ENCODE measurements at regions not wholly inside any gene's neighbourhood (a gene's known extent, or its start where the extent isn't known, plus 50 kb on each side); places are given as distances from the start of the nearest gene placed in this dataset.

GRCh38 chr2:144835634-144836350, 315.9 kb upstream of the ZEB2 start:
- no peaks in the 10 kb centered on the region for H3K9me3 ChIP-seq (ENCODE audit: severe bottlenecking)
- no peak for TF ChIP-seq CTCF (IDR thresholded peaks at IDR 0.05; ENCODE audit: low read depth, low read length)
- DNase-seq = no peak
- H3K4me3 ChIP-seq (ENCODE audit: low read depth, low read length) = no peak overlapping the region
- no peak overlapping the region for H3K27ac ChIP-seq
- no peaks in the 10 kb centered on the region for H3K36me3 ChIP-seq
- no peaks in the 10 kb centered on the region for H3K27me3 ChIP-seq (ENCODE audit: insufficient read depth, low read depth, severe bottlenecking)

GRCh38 chr2:144834998-144835633, 315.2 kb upstream of the ZEB2 start:
- Histone ChIP-seq H3K27ac (no peak overlapping the region; the same call in 1 of the 2 replicates), H3K27me3 (ENCODE audit: insufficient read depth, low read depth, severe bottlenecking) (no peaks in the 10 kb centered on the region), H3K36me3 (no peaks in the 10 kb centered on the region), H3K4me3 (ENCODE audit: low read depth, low read length) (no peak overlapping the region), H3K9me3 (ENCODE audit: severe bottlenecking) (no peaks in the 10 kb centered on the region)
- no peak for DNase-seq
- no peak for TF ChIP-seq CTCF (IDR thresholded peaks at IDR 0.05; ENCODE audit: low read depth, low read length)

- no peaks in the 10 kb centered on the region for H3K9me3 ChIP-seq (ENCODE audit: severe bottlenecking)
Measured at GRCh38 chr2:144834363-144834762, 314.4 kb upstream of the ZEB2 start.

DNA sequence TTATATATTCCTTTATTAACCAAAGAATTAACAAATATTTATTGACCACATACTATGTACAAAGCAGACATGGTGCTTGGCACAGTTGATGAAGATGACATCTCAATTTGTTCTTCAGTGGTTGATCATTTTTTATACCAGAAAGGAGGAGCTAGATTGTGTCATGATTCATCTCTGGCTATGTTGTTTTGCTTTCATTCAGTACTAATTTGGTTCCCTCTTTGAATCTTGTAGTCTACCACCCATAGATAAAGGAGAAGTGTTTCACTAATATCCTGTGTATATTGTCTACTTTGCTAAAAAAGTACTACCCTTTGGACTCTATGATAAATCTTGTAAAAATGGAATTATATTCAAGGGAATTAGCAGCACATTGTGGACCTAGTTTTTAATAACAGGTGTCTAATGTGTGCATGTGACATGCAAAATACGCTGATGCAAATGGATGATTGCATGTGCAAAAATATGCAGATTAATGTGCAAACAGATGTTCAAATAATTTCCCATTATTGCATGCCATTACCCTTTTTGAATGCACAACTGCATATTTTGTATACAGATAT, 313.2 kb upstream of the ZEB2 start:
- no peaks in the 10 kb centered on the region for H3K9me3 ChIP-seq (ENCODE audit: severe bottlenecking)
- no peak overlapping the region for H3K27ac ChIP-seq
- no peak overlapping the region for H3K4me3 ChIP-seq (ENCODE audit: low read depth, low read length)
- H3K27me3 ChIP-seq (ENCODE audit: insufficient read depth, low read depth, severe bottlenecking) = no peaks in the 10 kb centered on the region
- no peaks in the 10 kb centered on the region for H3K36me3 ChIP-seq
- DNase-seq = no peak
- TF ChIP-seq CTCF (IDR thresholded peaks at IDR 0.05; ENCODE audit: low read depth, low read length) = no peak

More at GRCh38 chr2:144834363-144834762, 314.4 kb upstream of the ZEB2 start:
- Histone ChIP-seq H3K27ac (no peak overlapping the region), H3K36me3 (no peaks in the 10 kb centered on the region), H3K4me3 (ENCODE audit: low read depth, low read length) (no peak overlapping the region), H3K27me3 (ENCODE audit: insufficient read depth, low read depth, severe bottlenecking) (no peaks in the 10 kb centered on the region)
- TF ChIP-seq CTCF (IDR thresholded peaks at IDR 0.05; ENCODE audit: low read depth, low read length) = no peak
- DNase-seq = no peak

DNA sequence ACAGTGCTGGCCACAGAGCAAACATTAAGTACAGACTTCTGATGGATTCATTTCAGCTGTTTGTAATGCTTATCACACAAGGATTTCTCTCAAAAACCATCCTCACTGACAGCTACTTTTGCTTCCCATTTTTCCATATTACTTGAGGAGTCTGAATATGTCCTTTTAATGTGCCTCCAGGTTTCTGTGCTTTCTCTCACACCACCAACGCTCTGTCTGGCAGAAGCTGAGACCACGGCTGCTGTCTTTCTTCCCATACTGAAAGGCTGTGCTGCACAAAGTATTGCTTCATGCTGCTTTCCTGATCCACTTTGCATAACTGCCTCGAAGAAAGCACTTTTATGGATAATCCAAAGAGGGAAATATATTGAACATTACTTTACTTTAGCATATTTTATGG, 312.1 kb upstream of the ZEB2 start:
- H3K27me3 ChIP-seq (ENCODE audit: insufficient read depth, low read depth, severe bottlenecking) = no peaks in the 10 kb centered on the region
- H3K27ac ChIP-seq = no peak overlapping the region
- no peak for DNase-seq
- H3K4me3 ChIP-seq (ENCODE audit: low read depth, low read length) = no peak overlapping the region
- H3K9me3 ChIP-seq (ENCODE audit: severe bottlenecking) = no peaks in the 10 kb centered on the region
- TF ChIP-seq CTCF (IDR thresholded peaks at IDR 0.05; ENCODE audit: low read depth, low read length) = no peak
- H3K36me3 ChIP-seq = no peaks in the 10 kb centered on the region

Measured in WERI-Rb-1 (cell line).